ENCODE measurements at regions not wholly inside any gene's neighbourhood (a gene's known extent, or its start where the extent isn't known, plus 50 kb on each side); places are given as distances from the start of the nearest gene placed in this dataset.

GRCh38 chr5:116730706-116731105 lies 156.1 kb upstream of the SEMA6A start:
- TF ChIP-seq CTCF (IDR thresholded peaks at IDR 0.05) (no peak), NFYB (CRISPR knock-in tag; conservative IDR thresholded peaks at IDR 0.05; ENCODE audit: low read depth) (no peak), CDX4 (CRISPR knock-in tag; IDR thresholded peaks at IDR 0.05; ENCODE audit: borderline replicate concordance) (no peak)
